Hepatocyte (in vitro differentiated cells): ENCODE measurements at regions not wholly inside any gene's neighbourhood (a gene's known extent, or its start where the extent isn't known, plus 50 kb on each side); places are given as distances from the start of the nearest gene placed in this dataset.

Experiments used
- DNase-seq: peaks from one replicate; pipeline ENCODE4 v3.0.0-alpha.2; 2016; ENCODE audit warnings: low spot score
- H2AFZ ChIP-seq: fragments of 200-600 bp; sonication (generic); 2 replicates; pipeline ENCODE4 v1.6.0; 2016; ENCODE audit warnings: antibody characterized with exemption, mild to moderate bottlenecking
- H3K27ac ChIP-seq: fragments of 200-600 bp; sonication (generic); 2 replicates; pipeline ENCODE4 v1.5.1; 2016; ENCODE audit warnings: mild to moderate bottlenecking
- H3K27me3 ChIP-seq: fragments of 200-600 bp; sonication (generic); 2 replicates; pipeline ENCODE4 v1.6.1; 2016
- H3K36me3 ChIP-seq: fragments of 200-600 bp; sonication (generic); replicated peaks from 2 replicates; pipeline ENCODE4 v1.5.1; 2016; ENCODE audit warnings: low read depth; ENCODE audit not compliant: insufficient read depth
- H3K4me1 ChIP-seq: fragments of 200-600 bp; sonication (generic); 2 replicates; pipeline ENCODE4 v1.5.1; 2016; ENCODE audit warnings: mild to moderate bottlenecking, moderate library complexity; ENCODE audit not compliant: insufficient read depth
- H3K4me2 ChIP-seq: fragments of 200-600 bp; sonication (generic); 2 replicates; pipeline ENCODE4 v1.6.0; 2016
- H3K4me3 ChIP-seq: fragments of 200-600 bp; sonication (generic); 2 replicates; pipeline ENCODE4 v1.5.1; 2016; ENCODE audit warnings: mild to moderate bottlenecking
- H3K79me2 ChIP-seq: fragments of 200-600 bp; sonication (generic); 2 replicates; pipeline ENCODE4 v1.6.0; 2017; ENCODE audit warnings: mild to moderate bottlenecking
- H3K9me2 ChIP-seq: fragments of 200-600 bp; sonication (generic); replicated peaks from 2 replicates; pipeline ENCODE4 v1.6.0; 2017; ENCODE audit warnings: mild to moderate bottlenecking; ENCODE audit not compliant: insufficient read depth
- H3K9me3 ChIP-seq: fragments of 200-600 bp; sonication (generic); 2 replicates; pipeline ENCODE4 v1.5.1; 2016; ENCODE audit warnings: low read depth, mild to moderate bottlenecking
- H4K20me1 ChIP-seq: fragments of 200-600 bp; sonication (generic); 2 replicates; pipeline ENCODE4 v1.6.0; 2016; ENCODE audit warnings: mild to moderate bottlenecking; ENCODE audit not compliant: insufficient read depth, poor library complexity, severe bottlenecking
- CTCF ChIP-seq: fragments of 200-600 bp; sonication (generic); IDR thresholded peaks from 2 replicates; pipeline ENCODE4 v1.5.1; 2016; ENCODE audit warnings: antibody characterized with exemption, mild to moderate bottlenecking; ENCODE audit not compliant: poor library complexity
- EZH2 ChIP-seq: fragments of 200-600 bp; sonication (generic); IDR thresholded peaks from 2 replicates; pipeline ENCODE4 v1.6.1; 2016; ENCODE audit warnings: antibody characterized with exemption, mild to moderate bottlenecking, borderline replicate concordance
- EZH2phosphoT487 ChIP-seq: fragments of 200-600 bp; sonication (generic); IDR thresholded peaks from one replicate; pipeline ENCODE4 v1.6.1; 2018; ENCODE audit warnings: antibody characterized with exemption, mild to moderate bottlenecking, low read depth, moderate library complexity; ENCODE audit not compliant: unreplicated experiment, severe bottlenecking
- WGBS: methylation state at CpG from one replicate; pipeline ENCODE4 v1.1.6; 2016; ENCODE audit warnings: low lambda C conversion rate; ENCODE audit errors: missing lambda C conversion rate; 5-methylcytosine and 5-hydroxymethylcytosine counted together

GRCh38 chr3:178099862-178100261 is 436.4 kb upstream of the KCNMB2 start:
- Histone ChIP-seq H3K27ac (no peak overlapping the region), H3K4me2 (no peak overlapping the region), H3K36me3 (no peaks in the 10 kb centered on the region), H3K9me3 (no peaks in the 10 kb centered on the region), H4K20me1 (no peaks in the 10 kb centered on the region), H3K79me2 (no peaks in the 10 kb centered on the region), H3K4me3 (no peak overlapping the region), H3K4me1 (no peaks in the 10 kb centered on the region), H3K27me3 (no peaks in the 10 kb centered on the region), H3K9me2 (no peaks in the 10 kb centered on the region), H2AFZ (no peak overlapping the region)
- TF ChIP-seq EZH2 (no peak), CTCF (no peak), EZH2phosphoT487 (no peak)
- WGBS: 62% methylated on average over 2 of the region's 2 CpGs
- no peak for DNase-seq

GRCh38 chr3:178100908-178101307 is 435.3 kb upstream of the KCNMB2 start:
- no peaks in the 10 kb centered on the region for H3K79me2 ChIP-seq
- TF ChIP-seq CTCF (no peak), EZH2phosphoT487 (no peak), EZH2 (no peak)
- H2AFZ ChIP-seq: no peak overlapping the region
- H3K27me3 ChIP-seq: no peaks in the 10 kb centered on the region
- no peak overlapping the region for H3K27ac ChIP-seq
- H3K4me1 ChIP-seq: no peaks in the 10 kb centered on the region
- no peaks in the 10 kb centered on the region for H3K9me3 ChIP-seq
- H3K4me2 ChIP-seq: no peak overlapping the region
- no peak for DNase-seq
- no peak overlapping the region for H3K4me3 ChIP-seq
- H4K20me1 ChIP-seq: no peaks in the 10 kb centered on the region
- no peaks in the 10 kb centered on the region for H3K9me2 ChIP-seq
- H3K36me3 ChIP-seq: no peaks in the 10 kb centered on the region

- 60% methylated on average over 2 of the region's 2 CpGs for WGBS
- Histone ChIP-seq H3K36me3 (no peaks in the 10 kb centered on the region), H3K4me2 (no peak overlapping the region), H2AFZ (no peak overlapping the region), H3K79me2 (no peaks in the 10 kb centered on the region), H3K27me3 (no peaks in the 10 kb centered on the region), H3K9me3 (no peaks in the 10 kb centered on the region), H4K20me1 (no peaks in the 10 kb centered on the region), H3K27ac (no peak overlapping the region), H3K9me2 (no peaks in the 10 kb centered on the region), H3K4me1 (no peaks in the 10 kb centered on the region), H3K4me3 (no peak overlapping the region)
- DNase-seq: no peak
- TF ChIP-seq EZH2phosphoT487 (no peak), CTCF (no peak), EZH2 (no peak)
Measured at GRCh38 chr3:178103140-178103539, 433.1 kb upstream of the KCNMB2 start.

- H3K27me3 ChIP-seq: no peaks in the 10 kb centered on the region
- TF ChIP-seq CTCF (no peak), EZH2 (no peak), EZH2phosphoT487 (no peak)
- H3K4me3 ChIP-seq: no peak overlapping the region
- no peaks in the 10 kb centered on the region for H3K9me3 ChIP-seq
- H3K36me3 ChIP-seq: no peaks in the 10 kb centered on the region
- no peak for DNase-seq
- WGBS: 88% methylated on average over 2 of the region's 2 CpGs
- H2AFZ ChIP-seq: no peak overlapping the region
- no peaks in the 10 kb centered on the region for H3K79me2 ChIP-seq
- no peaks in the 10 kb centered on the region for H3K9me2 ChIP-seq
- H3K4me2 ChIP-seq: no peak overlapping the region
- no peaks in the 10 kb centered on the region for H4K20me1 ChIP-seq
- H3K4me1 ChIP-seq: no peaks in the 10 kb centered on the region
- H3K27ac ChIP-seq: no peak overlapping the region
Measured at GRCh38 chr3:178107804-178108203, 428.4 kb upstream of the KCNMB2 start.
